HG03135 (cell line): ENCODE measurements at regions not wholly inside any gene's neighbourhood (a gene's known extent, or its start where the extent isn't known, plus 50 kb on each side); places are given as distances from the start of the nearest gene placed in this dataset.
A peak's percentile ranks its signal among the peaks of the same experiment; 100 is the strongest.

Source experiments
- ATAC-seq: cut with Tn5 transposase; IDR thresholded peaks from one replicate; pipeline ENCODE4 v1.9.1; 2021; ENCODE audit warnings: mild to moderate bottlenecking, moderate library complexity; ENCODE audit not compliant: unreplicated experiment

DNA sequence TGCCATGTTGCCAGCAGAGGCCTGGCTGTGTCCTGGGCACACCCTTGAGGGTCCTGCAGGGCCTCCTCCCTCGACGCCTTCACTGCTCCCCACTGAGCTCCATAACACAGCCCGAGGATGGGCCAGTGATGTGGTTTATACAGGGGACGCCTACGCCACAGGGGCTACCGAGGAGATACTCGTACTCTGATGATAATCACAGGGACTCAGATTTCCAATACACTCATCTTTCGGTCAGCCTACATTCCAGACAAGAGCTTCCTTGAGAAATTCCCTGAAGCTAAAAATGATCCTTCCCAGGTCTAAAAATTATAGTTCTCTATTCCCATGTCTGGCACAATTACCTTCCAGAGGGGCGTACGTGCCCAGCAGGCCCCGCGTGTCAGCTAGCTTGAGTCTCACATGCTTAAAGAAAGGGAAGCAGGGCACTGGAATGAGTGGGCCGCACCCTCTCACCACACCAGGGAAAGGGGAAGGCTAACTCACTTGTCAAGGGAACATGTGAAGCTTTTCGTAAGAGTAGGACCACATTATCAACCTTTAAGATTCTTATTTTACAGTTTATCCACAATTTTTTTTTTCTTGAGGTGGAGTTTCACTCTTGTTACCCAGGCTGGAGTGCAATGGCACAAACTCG, 159.5 kb upstream of the NDUFV2 start:
- ATAC-seq = no peak

DNA sequence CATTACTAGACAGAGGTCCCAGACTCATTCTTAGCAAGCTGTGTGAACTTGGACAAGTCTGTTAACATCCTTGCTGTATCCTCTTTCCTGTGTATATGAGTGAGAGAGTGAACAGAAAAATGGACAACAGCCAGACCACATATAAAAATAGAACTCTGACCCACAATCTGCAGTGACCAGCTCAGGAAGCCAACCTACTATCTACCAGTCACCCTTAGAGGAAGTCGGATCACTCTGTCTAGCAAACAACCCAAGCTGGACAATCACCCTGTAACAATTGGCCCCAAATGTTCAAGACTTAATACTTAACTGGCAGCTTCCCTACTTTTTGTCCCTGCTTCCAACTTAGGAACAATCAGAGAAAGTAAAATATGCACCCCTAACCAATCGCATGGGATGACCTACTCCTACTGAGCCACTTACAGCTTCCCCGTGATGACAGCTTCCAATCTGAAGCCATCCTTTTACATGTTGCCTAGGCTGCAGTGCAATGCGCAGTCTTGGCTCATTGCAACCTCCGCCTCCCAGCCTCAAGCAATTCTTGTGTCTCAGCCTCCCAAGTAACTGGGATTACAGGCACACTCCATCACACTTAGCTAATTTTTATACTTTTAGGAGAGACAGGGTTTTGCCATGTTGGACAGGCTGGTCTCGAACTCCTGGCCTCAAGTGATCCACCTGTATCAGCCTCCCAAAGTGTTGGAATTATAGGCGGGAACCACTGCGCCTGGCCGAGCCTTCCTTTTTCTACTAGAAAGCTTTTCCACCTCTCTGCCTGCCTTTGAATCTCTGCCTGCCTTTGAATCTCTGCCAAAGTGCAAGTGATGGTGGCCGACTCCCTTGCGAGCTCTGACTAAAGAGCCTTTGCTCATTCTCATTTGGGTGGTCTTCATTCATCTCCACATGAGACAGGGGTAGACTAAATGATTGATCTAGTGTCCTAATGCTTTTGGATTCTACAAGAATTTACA, 158.3 kb upstream of the NDUFV2 start:
- no peak for ATAC-seq

DNA sequence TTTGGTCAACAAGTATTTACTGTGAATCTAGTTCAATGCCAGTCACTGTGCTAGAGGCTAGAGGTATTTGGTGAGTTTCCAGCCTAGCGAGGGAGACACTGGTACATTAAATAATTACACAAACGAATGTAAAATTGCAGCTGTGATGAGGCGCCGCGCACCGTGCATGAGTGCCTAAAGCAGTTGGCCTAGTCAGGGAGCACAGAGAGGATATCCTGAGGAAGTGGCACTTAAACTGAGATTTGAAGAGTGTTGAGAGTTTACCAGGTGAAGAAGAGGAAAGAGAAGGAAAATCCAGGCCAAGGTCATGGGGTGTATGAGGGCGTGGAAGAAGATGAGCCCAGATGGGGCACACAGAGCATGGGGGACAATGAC, 157.6 kb upstream of the NDUFV2 start:
- ATAC-seq = no peak

DNA sequence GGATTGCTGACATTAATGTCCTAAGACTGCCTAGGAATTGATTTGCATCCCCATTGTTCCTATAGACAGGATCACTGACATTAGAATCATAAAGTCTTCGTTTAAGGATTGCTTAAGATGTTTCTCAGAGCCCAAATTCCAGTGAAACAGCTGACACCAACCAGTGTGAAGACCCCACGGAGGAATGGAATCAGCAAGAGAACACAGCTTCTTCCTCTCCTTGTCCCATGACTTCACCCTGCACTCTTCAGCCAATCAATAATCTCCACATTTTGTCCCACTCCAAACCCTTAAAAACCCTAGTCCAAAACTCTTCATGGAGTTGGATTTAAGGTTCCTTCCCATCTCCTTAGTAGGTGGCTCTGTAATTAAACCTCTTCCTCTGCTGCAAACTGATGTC, 157.0 kb upstream of the NDUFV2 start:
- ATAC-seq = no peak

DNA sequence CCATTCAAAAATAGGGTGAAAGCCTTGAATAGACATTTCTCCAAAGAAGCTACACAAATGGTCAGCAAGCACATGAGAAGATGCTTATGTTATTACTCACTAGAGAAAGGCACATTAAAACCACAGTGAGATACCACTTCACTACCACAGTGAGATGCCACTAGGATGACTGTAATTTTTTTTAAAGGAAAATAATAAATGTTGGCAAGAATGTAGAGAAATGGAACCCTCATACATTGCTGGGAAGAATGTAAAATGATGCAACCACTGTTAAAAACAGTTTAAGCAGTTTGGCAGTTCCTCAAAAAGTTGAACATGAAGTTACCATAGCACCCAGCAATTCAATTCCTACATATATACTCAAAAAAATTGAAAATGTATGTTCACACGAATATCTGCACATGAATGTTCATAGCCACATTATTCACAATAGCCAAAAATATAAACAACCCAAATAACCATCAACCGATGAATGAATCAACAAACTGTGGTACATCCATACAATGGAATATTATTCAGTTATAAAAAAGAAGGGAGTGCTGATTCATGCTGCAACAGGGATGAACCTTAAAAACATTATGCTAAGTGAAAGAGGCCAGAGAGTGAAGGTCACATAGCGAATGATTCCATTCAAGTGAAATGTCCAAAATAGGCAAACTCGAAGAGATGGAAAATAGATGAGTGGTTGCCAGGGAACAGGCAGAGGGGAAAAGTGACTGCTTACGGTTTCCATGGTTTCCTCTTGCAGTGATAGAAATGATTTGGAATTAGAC, 156.2 kb upstream of the NDUFV2 start:
- ATAC-seq = no peak

DNA sequence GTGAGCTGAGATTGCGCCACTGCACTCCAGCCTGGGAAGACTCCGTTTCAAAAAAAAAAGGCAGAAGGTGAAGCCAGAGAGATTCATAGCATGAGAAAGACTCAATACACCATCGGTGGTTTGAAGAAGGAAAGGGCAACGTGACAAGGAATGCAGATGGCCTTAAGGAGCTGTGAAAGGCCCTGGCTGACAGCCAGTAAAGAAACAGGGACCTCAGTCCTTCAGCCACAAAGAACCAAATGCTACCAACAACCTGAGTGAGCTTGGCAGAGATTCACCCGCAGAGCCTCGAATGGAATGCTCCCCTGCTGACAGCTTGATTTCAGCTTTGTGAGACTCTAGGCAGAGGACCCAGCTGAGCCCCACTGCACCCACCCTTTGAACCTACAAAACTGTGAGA, 154.9 kb upstream of the NDUFV2 start:
- ATAC-seq = no peak

DNA sequence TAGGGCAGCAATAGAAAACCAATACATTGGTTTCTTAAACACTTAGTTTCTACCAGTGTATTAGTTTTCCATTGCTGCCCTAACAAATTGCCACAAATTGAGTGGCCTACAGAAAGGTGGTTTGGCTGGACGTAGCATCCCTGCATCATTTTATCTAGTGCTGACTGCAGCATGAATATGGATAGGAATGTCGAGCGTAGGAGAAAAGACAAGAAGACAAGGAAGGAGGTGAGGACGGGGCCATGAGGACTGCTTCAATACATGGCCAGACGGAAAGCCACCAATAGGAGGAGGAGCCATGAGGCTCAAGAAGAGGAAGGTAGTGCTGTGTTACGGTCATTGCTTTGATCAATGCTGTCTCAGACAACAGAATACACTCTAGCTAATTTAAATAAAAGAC, 154.5 kb upstream of the NDUFV2 start:
- no peak for ATAC-seq

DNA sequence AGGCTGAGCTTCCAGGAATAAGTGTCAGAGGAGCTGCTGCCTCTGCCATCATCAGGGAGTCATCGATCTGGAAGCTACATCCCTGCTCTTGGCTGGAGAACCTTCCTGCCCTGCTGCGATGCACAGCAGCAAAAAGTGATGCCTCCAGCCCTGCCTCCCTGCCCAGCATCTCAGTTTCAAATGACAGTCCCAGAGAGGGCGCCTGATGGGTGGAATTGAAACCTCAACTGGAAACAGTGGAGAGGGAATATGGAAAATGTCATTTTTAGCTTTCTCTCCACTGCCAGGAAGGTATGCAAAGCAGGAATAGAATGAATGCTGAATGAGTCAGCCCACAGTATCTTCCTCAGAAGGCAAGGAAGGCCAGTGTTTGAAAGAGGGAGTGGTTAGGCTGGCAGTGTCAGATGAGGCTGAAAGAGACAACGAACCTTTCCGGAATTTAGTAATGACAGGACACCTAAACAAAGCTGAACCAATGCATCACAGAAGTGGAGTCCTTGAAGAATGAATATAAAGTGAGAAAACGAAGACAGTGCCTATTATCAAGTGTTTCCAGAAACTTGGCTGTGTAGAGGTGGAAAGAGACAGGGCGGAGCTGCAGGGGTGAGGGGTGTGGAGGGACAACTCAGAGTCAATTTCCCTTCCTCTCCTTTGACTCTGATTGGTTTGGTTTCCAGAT, 153.9 kb upstream of the NDUFV2 start:
- no peak for ATAC-seq

DNA sequence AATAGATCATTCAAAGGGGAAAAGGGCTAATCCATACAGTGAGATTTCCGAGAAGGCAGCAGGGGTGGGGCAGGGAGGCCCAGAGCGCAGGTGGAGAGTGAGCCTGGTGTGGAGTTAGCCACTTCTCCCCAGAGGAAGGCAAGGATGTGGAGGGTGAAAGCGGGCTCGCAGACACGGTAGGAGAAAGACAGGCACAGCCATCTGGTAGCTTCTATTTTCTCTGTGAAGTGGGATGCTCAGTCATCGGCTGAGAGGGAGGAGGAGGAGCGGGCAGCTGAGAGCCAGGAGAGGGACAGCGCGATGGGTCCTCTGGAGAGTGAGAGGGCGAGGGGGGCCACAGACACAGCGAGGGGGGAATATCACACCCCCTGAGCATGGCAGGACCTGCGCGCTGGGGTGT, 153.3 kb upstream of the NDUFV2 start:
- no peak for ATAC-seq

DNA sequence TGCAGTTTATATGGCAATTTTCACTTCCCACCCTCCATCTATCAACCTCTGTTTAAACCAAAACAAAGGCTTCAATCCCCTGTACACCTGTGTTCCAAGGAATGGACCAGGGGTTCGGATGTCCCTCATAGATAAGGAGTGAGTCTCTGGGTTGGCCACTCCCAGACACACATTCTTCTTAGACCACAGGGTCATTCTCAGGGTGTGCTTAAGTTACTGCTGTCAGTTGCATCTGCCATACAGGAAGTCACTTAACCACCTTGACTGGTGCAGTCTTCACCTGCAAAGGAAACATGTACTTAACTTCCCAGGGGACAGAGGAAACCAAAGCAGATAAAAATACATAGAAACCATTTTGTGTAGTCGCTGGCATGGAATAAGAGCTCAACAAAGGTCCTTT, 151.0 kb upstream of the NDUFV2 start:
- peak; percentile 92 for ATAC-seq

DNA sequence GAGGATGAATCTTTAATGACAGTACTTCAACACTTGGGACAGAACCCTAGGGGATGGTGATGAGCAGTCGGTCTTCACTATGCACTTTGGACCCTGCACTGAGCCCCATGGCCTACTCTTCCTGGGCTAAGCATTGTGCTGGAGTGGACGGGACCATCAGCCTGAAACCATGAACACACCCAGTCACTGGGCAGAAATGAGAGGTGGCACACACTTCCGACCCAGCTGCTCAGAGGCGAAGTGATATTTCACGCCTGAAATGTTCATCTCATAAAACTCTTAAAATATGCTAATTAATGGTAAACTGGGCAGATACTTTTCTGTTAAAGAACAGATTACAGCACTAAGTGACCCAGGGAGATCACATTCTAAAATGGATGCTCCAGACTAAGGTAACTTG, 150.3 kb upstream of the NDUFV2 start:
- ATAC-seq = no peak

DNA sequence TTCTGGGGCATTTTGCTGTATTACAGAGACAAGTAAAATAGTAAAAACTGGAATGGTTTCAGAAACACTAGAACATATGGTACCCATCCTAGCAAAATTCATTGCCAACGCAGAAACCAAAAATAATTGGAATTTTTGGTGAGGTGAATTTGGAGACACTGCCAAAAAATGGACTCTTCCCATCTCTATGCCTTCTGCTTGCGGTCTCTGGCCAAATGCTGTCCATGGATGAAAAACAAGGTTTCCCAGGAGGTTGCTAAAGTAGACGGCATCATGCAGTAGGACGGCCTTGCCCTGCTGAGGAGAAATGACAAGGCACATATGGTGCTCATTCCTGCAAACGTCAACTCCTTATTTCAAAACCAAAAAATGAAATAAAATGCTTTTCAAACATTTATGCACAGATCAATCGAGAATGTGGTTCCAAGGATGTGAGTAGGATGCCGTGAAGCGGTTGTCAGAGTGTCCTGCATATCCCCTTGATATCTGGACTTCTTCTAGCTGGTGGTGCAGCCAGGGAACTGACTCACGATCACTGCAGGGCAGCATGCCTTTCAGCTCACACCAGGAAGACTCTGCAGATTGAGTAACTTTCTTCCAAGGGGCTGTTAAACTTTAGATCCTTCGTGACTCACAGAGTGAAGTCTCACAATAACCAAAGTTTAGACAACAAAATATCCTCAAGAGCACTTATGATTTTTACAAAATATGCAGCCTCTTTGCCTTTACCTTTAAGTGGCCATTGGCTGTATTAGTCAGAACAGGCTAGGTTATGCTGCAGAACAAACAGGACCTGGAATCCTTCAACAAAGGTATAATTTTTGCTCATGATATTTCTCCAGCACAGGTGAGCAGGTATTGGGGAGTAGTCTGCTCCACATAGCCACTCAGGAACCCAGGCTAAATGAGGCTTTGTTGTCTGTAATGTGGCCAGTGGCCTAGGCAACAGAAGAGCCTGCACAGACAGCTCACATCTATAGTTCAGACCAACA, 149.4 kb upstream of the NDUFV2 start:
- no peak for ATAC-seq

DNA sequence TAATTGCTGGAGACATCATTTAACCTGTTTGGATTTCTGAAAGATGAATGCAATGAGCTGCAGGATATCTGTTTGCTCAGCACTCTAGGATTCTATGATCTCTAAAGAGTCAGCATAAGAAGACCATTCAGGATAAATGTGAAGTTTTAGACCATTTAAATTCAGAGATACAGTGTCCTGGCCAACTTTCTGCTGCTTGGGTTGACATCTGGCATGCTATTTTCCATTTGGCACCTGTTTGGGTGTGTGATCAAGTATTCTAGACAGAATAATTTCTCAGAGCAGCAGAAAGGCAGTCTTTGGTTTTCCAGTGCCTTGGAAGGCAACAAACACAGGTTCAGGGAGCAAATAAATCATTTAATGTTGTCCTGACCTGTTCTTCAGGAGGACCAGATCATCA, 144.8 kb upstream of the NDUFV2 start:
- ATAC-seq = no peak

DNA sequence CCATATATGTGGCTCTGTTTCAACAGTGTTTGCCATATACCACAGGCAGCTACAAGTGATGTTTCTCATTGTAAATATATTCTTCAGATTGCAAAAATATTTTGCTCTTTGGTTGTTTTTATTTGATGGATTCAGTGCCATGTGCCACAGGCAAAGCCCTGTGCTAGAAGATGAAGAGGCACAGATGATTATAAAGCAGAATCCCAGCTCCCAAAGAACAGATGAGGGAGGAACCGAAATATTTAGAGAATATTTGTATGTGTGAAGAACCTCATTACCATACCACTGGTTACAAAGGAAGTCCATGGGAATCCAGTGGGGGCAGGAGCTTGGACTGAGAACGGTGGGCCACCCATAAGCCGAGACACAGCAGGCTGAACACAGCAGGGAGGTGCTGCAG, 143.8 kb upstream of the NDUFV2 start:
- ATAC-seq = no peak

DNA sequence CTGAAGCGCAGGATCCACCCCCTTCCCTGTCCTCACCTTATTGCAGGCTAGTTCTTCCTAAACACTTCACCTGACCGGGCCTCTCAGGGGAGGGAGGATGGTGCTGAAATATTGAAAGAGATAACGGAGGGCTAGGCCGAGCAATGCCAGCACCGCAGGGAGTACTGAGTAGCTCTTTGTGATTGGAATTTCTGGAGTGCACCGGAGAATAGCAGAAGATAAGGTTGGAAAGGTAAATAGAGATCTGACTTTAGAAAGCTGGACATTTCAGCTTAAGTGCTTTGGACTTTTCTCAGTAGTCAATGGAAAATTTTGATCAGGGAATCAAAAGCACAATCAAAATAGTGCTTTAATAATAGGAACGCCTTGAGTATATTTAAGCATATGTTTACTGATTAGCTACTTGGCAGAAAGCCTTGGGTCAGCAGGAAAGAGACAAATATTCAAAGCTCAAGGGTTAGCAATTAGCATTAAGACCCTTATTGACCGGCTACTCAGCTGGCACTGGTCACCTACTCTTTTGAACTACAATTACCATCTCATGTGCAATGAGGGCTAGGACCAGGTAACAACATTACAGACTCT, 142.9 kb upstream of the NDUFV2 start:
- ATAC-seq = no peak

DNA sequence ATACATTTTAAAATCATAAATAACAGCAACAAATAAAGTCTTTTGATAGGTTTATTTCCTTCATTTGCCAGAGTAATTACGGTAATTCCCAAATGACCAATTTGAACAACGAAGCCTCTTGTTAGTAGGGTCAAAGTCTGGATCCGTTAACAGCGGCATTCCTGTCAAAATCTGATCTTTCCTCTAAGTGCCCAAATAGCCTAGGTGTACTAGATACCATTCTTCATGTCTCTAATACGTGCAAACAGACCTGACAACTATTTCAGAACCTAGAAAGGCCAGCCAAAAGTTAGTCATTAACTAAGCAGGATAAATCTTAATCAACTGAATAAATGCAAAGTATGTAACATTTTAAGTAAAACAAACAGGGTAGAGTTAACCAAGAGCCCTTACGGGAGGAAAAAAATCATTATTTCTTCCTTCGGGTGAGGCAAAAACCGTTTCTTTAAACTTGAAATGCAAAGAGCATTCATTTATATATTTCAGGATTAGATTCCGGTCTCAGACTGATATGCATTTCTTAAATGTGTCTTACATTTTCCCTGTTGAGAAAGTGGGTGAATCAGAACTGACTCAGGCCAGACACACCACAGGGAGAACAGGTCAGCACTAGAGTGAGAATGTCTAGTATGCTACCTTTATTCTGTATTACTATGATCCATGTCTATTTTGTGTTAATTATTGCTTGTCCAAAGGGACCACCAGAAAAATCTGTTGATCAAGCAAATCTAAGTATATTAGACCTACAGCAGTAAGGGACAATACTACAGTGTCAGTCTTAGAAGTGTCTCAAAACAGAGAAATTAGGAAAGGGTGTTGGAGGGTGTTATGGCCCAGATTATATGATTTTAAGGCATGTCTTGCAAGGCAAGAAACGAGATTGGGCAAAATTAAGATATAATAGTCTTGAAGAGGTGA, 141.5 kb upstream of the NDUFV2 start:
- no peak for ATAC-seq

DNA sequence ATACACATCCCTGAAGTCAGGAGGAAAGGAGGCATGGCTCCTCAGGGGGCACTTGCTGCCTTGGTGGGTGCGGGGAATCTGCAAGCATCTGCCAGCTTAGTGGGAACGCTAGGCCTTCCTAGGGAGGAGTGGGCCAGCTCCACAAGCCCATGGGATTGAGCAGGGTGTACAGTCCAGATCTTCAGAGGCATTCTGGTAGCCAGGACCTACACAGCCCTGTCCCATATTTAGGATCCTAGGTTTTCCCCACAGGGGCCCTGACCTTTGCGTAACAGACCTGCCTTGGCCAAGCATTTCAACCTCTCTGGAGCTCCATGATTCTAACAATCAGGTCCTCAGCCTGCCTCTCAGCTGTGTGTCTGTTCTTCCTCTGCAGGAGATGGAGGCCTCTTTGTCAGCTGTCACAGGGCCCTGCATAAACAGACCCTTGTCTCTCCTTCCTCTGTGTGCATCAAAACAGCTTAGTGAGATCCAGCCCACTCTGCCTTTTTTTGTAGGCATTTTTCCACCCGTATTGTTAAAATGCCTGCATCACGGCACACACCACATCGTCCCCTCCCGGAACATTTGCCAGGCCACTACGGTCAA, 140.2 kb upstream of the NDUFV2 start:
- ATAC-seq = no peak
